Fibroblast of peridontal ligament (primary cell): ENCODE measurements at regions not wholly inside any gene's neighbourhood (a gene's known extent, or its start where the extent isn't known, plus 50 kb on each side); places are given as distances from the start of the nearest gene placed in this dataset.
"Not testable (repeated sequence)": the region's sequence is repeated elsewhere in the genome, so short reads cannot be mapped to it uniquely, and the experiment has no call there.

Experiments
- DNase-seq: peaks from one replicate; pipeline ENCODE4 v3.0.0-alpha.2; 2010; ENCODE audit errors: extremely low read depth

GRCh38 chr13:53382008-53382407, 353.4 kb downstream of the OLFM4 start:
- DNase-seq: no peak

- no peak for DNase-seq
These were observed 369.4 kb downstream of the OLFM4 start for GRCh38 chr13:53398051-53398450.

GRCh38 chr13:53405616-53406015, 377.0 kb downstream of the OLFM4 start:
- no peak for DNase-seq

- DNase-seq: no peak
These were observed 379.7 kb downstream of the OLFM4 start for GRCh38 chr13:53408306-53408705.

- no peak for DNase-seq
These were observed 380.4 kb downstream of the OLFM4 start for GRCh38 chr13:53408847-53409568.

GRCh38 chr13:53411463-53411862, 382.9 kb downstream of the OLFM4 start:
- no peak for DNase-seq

- DNase-seq: no peak
These were observed 386.5 kb downstream of the OLFM4 start for GRCh38 chr13:53415135-53415534.

GRCh38 chr13:53417601-53418000, 389.0 kb downstream of the OLFM4 start:
- DNase-seq: no peak

- no peak for DNase-seq
These were observed 393.8 kb downstream of the OLFM4 start for GRCh38 chr13:53422415-53422814.

GRCh38 chr13:53436396-53436795, 407.8 kb downstream of the OLFM4 start:
- no peak for DNase-seq

GRCh38 chr13:53439439-53440225, 411.0 kb downstream of the OLFM4 start:
- no peak for DNase-seq

GRCh38 chr13:53442979-53443378, 414.4 kb downstream of the OLFM4 start:
- DNase-seq: no peak

GRCh38 chr13:53445686-53446085, 417.1 kb downstream of the OLFM4 start:
- no peak for DNase-seq

- no peak for DNase-seq
These were observed 418.8 kb downstream of the OLFM4 start for GRCh38 chr13:53447456-53447855.

- no peak for DNase-seq
These were observed 419.2 kb downstream of the OLFM4 start for GRCh38 chr13:53447863-53448262.

GRCh38 chr13:53452263-53452808, 423.7 kb downstream of the OLFM4 start:
- DNase-seq: not testable (repeated sequence)

GRCh38 chr13:53460796-53461195, 432.2 kb downstream of the OLFM4 start:
- DNase-seq: no peak

GRCh38 chr13:53463106-53463505, 434.5 kb downstream of the OLFM4 start:
- DNase-seq: no peak

GRCh38 chr13:53466576-53466975, 438.0 kb downstream of the OLFM4 start:
- no peak for DNase-seq

GRCh38 chr13:53473397-53473796, 444.8 kb downstream of the OLFM4 start:
- DNase-seq: no peak

GRCh38 chr13:53474878-53475277, 446.3 kb downstream of the OLFM4 start:
- DNase-seq: no peak

- DNase-seq: no peak
These were observed 462.1 kb downstream of the OLFM4 start for GRCh38 chr13:53490752-53491151.

- no peak for DNase-seq
These were observed 465.8 kb downstream of the OLFM4 start for GRCh38 chr13:53494406-53494805.
